GM19468 (cell line): ENCODE measurements at regions not wholly inside any gene's neighbourhood (a gene's known extent, or its start where the extent isn't known, plus 50 kb on each side); places are given as distances from the start of the nearest gene placed in this dataset.

ENCODE experiments used
- ATAC-seq: cut with Tn5 transposase; IDR thresholded peaks from one replicate; pipeline ENCODE4 v1.9.1; 2021; ENCODE audit warnings: mild to moderate bottlenecking, moderate library complexity, moderate number of reproducible peaks; ENCODE audit not compliant: unreplicated experiment; ENCODE audit errors: extremely low read depth

DNA sequence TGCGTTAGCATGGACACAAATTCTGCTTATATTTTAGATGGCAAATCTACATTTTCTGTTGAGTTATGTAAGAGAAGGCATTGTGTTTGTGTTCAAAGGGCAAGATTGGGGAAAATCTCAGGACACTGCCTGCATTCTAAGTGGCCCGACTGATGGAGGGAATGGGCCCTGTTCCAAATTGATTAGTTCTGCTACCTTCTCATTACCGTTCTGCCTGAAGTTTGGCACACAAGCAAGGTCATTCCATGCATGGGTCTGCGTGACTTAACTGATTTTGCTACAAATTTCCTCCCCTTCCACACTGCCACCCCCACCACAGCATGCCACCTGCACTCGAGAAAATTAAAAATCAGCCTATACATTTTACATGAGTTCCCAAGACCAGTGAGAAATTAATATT lies 409.9 kb downstream of the BRINP1 start:
- ATAC-seq = no peak

GRCh38 chr9:118961857-118962256 lies 407.4 kb downstream of the BRINP1 start:
- no peak for ATAC-seq

DNA sequence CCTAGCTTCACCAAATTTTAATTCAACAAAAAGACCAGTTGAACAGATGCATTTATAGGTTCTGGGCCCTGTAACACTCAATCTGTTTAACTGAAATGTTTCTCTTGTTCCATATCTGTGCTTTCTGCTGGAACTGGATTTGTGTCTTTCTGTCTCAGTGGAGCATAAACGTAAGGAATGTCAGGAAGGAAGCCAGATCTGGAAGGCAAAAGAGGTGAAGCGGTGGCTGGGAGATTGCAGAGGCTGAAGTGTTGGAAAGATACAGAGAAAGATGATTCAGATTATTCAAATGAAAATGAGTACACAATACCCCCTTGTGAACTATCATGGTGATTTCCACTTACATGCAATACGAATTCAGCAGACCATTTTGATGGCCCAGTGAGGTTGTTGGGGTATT lies 406.8 kb downstream of the BRINP1 start:
- no peak for ATAC-seq

DNA sequence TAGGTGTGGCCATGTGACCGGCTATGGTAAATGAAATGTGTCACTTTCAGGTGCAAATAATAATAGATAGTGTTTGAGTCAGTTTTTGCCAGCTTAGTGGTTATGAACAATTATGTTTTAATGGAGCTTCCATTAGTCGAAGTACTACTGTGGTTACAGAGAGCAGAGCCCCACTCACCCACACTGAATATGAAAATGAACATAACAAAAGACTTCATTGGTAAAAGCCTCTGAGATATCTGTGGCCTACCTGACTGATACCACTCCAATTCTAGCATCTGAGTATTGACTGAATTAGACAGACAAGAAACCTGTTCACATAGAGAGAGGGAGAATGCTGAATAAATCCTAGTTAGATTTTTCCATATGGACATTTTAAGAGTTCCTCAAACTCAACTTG lies 405.6 kb downstream of the BRINP1 start:
- no peak for ATAC-seq

DNA sequence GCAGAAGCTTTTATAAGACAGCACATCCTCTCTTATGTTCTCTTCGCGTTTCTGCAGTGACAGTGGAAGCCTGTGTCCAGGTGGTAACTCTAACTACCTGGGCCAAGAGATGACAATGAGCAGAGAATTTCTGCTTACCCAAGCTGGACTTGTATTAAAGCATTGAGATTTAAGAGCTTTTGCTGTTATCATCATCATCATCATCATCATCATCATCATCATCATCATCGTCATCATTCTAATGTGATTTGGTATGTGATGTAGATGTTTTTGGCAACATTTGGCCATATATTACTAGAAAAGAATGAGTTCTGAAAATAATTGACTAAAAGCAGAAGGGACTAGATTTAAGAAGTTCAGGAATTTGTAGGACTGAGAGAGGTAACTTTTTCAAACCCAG lies 401.3 kb downstream of the BRINP1 start:
- ATAC-seq = no peak

DNA sequence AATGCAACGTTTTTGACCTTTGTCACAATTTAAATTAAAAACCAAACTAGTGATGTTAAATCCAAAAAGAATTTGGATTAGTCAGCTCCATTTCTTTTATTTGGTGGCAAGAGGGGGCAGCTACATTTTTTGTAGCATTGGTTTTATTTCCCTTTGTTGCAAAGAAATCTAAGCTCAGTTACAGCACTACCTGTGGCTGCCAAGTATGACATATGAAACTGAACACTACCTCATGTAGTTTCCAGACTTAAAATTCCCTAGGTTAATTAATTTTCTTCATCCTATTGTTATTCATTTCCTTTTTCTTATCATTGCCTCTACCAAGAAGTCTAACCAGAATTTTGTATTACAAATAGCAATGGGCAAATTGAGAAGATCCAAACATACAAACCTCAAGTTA lies 393.5 kb downstream of the BRINP1 start:
- ATAC-seq = no peak

DNA sequence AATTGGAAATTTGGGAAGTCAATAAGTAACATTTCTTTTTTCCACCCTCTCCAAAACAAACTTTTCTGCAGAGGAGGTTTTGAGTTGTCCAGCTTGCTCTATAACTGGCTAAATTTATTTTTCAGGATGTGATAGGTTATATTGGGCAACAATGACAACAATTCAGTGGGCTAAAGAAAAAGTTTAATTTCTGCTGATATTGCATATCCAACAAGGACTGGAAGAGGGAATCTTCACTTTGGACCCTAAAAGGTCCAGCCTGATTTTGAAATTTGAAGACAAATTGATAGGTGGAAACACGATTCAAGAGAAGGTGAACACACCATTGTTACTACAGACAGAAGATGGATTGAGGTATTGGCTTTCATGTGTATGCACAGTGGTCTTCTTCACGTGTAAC lies 393.1 kb downstream of the BRINP1 start:
- ATAC-seq = no peak

DNA sequence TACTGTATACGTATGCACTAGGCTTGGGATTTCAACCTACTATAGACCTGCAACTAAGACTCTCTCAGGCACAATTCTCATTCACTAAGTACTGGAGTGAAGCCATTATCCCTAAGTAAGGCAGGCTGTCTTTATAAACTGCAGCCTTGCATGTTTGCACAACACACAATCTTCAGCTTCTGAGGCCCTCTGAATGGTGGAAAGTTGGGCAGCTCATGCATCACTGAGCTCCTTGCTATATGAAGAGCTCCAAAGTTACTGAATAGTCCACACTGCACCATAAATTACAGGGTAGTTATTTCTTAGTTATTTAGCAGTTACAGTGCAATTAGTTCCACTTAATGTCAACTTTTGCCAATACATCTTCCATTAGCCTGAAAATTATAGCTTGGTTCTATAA lies 384.6 kb downstream of the BRINP1 start:
- ATAC-seq = no peak

DNA sequence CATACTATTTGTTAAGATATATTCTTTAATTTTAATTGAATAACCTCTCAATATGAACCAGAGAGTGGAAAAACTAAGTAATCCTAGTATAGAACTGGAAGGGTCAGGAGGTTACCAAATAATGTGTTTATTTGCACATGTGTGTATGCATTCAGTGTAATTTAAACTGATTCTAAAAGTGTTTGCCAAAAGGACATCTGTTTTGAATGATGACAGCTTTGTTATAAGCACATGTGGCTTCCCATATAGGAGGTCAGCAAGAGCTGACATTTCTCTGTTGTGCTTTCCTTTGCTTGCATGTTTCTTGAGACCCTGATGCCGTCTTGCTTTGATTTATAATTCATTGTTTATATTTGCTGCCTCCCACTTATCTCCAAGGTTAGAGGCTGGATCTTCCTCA lies 383.4 kb downstream of the BRINP1 start:
- no peak for ATAC-seq

GRCh38 chr9:118987167-118987566 lies 382.1 kb downstream of the BRINP1 start:
- ATAC-seq = no peak

GRCh38 chr9:118990949-118991348 lies 378.3 kb downstream of the BRINP1 start:
- ATAC-seq = no peak

- no peak for ATAC-seq
Measured at GRCh38 chr9:118991366-118992285, 377.6 kb downstream of the BRINP1 start.

- ATAC-seq = no peak
Measured at GRCh38 chr9:118992813-118993794, 376.1 kb downstream of the BRINP1 start.

DNA sequence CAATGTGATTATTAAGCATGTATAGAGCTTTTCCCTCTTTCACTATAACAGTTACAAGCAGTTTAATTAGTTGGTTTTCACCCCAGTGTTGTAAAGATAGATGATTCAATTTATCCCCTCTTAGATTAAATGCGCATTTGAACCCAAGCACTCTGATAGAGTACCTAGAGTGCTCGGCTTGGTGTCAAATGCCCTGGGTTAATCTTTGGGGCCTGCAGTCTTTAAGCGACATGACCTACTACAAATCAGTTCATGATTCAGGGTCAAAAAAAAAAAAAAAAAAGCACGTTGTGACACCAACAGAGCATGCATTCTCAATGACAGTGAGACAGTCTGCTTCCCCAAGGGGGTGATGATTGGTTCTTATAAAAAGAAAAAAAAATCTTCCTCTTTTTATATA lies 375.3 kb downstream of the BRINP1 start:
- no peak for ATAC-seq

DNA sequence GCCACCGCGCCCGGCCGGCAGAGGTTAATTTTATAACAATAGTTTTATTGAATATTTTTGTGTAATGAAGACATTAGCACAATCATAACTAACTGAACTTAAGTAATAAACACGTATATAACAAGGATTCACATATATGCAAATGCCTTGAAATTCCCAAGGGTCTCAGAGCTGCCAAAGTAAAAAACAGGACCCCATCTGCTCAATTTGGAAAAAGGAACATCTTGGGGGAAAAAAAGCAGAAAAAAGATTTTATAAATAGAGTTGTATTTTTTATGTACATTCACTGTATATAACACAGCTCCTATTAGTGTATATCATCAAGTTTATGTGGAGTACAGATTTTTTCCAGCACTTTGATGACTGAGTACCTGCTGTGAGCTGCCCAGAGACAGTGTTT lies 366.7 kb downstream of the BRINP1 start:
- ATAC-seq = no peak

DNA sequence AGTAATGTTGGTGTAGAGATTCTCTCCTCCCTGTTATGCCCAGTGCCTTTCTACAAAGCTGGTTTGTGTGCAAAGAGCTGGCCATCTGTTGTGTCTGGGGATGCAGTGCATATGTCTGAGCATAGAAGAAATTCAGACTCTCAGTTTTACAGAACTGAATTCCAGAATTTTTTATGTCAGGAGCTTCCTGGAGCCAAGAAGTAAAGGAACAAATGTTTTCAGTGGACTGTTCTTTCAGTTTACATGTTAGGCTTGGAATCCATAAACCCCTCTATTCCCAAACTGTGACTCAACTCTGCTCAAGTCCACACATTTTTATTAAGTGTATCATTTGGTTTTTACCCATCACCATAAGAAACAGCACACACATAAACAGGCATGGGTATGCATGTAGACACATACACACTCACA lies 366.0 kb downstream of the BRINP1 start:
- ATAC-seq = no peak

DNA sequence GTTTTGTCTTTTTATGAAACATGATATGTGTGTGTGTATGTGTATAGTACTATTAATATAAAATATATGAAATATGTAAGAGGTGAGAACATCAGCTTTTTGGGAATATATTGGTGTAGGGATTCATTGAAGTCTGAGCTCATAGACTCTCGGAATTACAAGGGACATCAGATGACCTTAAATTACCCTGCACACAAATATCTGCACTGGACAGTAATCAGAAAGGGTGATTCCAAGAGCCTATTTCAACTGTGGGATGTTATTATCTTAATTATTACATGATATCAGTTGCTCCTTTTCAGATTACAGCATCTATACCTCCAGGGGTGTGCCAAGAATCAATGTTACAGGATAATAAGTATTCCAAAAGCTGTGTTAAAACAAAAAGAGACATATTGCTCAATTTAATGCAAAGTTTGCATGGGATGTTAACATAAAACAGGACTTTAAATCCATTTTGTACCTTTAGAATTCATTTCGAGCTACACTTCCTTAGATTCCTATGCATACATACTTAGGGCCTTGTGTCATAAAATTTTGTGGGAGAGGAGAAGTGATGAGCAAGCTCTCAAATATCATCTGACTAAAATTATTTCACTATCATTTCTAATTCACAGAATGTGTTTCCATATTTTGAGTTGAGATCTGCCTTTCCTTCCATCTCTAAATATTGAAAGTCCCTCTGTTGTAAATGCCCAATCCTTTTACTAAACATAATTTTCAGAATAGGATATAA lies 365.2 kb downstream of the BRINP1 start:
- ATAC-seq = no peak

DNA sequence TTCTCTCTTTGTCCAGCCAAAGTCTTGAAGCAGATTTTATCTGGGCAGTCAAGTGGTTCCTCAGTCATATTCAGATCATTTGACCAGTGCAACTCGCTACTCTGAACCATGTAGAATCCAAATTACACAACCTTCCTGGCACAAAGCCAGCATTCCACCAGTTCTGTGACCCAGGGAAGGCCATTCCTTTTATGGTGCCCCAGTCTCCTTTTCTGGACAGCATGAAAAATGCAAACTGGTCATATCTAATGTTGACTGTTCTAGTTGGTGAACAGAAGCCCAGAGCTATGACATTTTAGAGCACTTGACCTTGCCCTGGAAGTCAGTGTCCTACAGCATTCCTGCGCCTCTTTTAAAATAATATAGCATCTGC lies 364.6 kb downstream of the BRINP1 start:
- ATAC-seq = no peak

- no peak for ATAC-seq
Measured at GRCh38 chr9:119005162-119005561, 364.1 kb downstream of the BRINP1 start.

DNA sequence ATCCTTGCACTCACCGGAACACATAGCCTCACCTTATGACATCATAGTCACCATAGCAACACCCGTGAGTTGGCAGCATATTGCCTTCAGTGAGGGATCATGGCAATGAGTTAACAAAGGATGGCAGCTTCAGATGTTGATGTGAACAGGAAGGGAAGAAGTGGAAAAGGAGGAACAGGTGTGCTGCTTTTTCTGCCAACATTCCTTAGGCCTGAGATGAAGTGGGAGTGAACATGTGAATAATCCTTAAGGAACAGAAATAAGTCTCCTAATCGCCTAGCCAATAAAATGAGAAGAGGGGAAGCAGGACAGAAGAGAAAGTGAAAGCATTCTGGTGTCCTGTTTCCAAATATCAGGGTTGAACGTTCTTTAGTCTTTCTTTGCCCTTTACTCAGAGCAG lies 360.0 kb downstream of the BRINP1 start:
- ATAC-seq = no peak
